Activated CD4-positive, alpha-beta T cell treated with anti-CD3 and anti-CD28 coated beads, Interleukin-2, amount 50 U/mL, for 1 hour (primary cell): ENCODE measurements at regions not wholly inside any gene's neighbourhood (a gene's known extent, or its start where the extent isn't known, plus 50 kb on each side); places are given as distances from the start of the nearest gene placed in this dataset.

ENCODE experiments used
- DNase-seq: peaks from one replicate; pipeline ENCODE4 v3.0.0-alpha.2; 2020

DNA sequence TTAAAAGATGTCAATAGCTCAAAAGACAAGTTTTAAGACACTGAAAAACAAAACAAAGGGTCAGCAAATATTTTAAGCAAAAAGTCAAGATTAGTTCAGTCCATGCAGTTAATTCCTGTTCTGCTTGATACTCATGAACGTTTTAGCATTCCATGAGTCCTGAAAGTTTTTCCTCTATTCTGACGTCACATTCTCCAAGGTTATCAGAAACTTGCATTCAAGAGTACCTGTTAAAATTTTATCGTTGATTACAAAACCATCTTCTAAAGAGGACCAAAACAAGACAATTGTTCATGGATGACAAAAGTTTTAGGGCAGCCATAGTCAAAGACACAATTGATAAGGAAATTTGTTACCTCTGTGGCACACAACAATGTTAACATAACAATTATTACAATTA lies 52.5 kb upstream of the VOPP1 start:
- DNase-seq, result no peak

DNA sequence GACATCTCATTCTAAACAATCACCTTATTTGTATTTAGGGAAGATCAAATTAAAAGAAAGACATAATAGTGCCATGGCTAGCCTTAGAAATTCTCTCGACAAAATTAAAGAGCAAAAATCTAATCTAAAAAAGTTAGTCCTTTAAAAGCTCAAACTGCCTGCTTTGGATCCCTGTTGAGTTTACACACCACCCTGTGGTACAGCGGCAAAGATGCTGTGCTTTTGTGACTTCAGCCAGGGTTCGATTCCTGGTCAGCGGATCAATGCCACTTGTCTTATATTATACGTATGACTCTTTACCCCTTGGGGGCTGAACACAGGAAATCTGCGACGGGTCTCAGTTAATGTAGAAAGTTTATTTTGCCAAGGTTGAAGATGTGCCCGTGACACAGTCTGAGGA lies 51.3 kb upstream of the VOPP1 start:
- no peak for DNase-seq

DNA sequence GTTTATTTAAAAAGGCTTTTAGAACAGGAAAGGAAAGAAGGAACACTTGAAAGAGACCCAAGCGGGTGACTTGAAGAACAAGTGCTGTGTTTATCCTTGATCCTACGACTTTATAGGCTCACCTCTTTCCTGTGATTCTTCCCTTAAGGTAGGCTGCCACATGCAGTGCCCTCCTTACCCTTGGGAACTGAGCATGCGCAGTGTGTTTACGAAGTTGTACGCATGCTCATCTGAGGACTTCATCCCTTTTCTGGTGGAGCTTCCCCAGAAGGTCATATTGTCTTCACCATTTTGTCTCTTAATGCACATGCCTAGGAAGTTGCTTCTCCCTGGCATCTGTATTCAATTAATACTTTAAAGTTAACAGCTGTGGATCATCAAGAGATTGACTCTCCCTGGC lies 49.9 kb upstream of the VOPP1 start:
- DNase-seq, result no peak
